Omental fat pad (tissue), 3 donors: ENCODE measurements at regions not wholly inside any gene's neighbourhood (a gene's known extent, or its start where the extent isn't known, plus 50 kb on each side); places are given as distances from the start of the nearest gene placed in this dataset.

Experiments used
- ATAC-seq: fragments of 150-250 bp; one replicate; pipeline ENCODE4 v1.9.1; 2016; ENCODE audit warnings: mild to moderate bottlenecking, moderate library complexity; ENCODE audit not compliant: low FRiP score
- DNase-seq: peaks from one replicate; pipeline ENCODE4 v3.0.0-alpha.2; 2019; ENCODE audit warnings: low spot score
- CTCF ChIP-seq, 3 donors: fragments of 450-650 bp; IDR thresholded peaks; one replicate each; pipeline ENCODE4 v1.5.1; 2016 to 2017; ENCODE audit warnings: antibody characterized with exemption in 3 of 3, mild to moderate bottlenecking in 3 of 3, moderate library complexity in 2 of 3

- ATAC-seq = no peak
- TF ChIP-seq CTCF (IDR thresholded peaks at IDR 0.05) = no peak
- no peak for DNase-seq
Measured at GRCh38 chr1:69315823-69316222, 251.9 kb upstream of the LRRC7 start.

GRCh38 chr1:69319287-69319686 is 248.4 kb upstream of the LRRC7 start:
- no peak for DNase-seq
- TF ChIP-seq CTCF (IDR thresholded peaks at IDR 0.05) = no peak

GRCh38 chr1:69320757-69321211 is 246.9 kb upstream of the LRRC7 start:
- no peak for TF ChIP-seq CTCF (IDR thresholded peaks at IDR 0.05)
- no peak for DNase-seq
- no peak for ATAC-seq

More at GRCh38 chr1:69319287-69319686, 248.4 kb upstream of the LRRC7 start:
- no peak for ATAC-seq

DNA sequence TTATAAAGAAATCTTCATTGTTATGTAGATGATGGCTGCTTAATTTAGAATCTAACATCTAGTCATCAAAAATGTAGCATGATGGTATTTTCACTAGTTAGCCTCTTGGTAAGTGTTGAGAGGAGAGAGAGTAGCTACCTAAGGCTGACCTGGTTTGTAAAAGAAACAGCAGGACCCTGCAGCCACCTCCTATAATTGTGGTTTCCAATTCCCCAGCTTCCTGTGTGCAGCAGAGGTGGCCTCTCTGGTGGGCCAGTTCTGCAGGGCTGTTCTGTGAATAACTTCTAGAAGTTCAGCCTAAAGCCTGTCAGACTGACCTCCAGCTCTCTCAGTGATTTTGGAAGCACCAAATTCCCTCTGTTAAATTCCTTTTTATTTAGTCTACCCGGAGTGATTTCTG is 246.4 kb upstream of the LRRC7 start:
- TF ChIP-seq CTCF (IDR thresholded peaks at IDR 0.05) = no peak
- ATAC-seq (no peak), DNase-seq (no peak)

DNA sequence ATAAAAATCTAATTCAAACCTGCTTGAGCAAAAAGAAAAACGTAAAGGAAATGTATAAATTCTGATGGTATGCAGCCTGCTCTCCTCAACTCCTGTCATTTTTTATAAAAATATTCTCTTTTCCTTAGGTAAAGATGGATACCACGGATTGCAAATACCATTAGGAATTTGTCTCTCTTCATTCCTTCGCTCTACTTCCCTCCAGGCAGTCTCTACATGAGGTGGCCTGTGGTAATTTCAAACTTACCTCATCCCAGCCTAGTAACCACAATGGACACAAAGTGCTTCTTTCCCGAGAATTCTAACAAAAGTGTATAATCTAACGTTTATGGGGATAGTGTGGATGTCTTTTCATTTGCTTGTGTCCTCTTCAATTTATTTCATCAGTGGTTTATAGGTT is 239.5 kb upstream of the LRRC7 start:
- ATAC-seq = no peak
- no peak for TF ChIP-seq CTCF (IDR thresholded peaks at IDR 0.05)
- no peak for DNase-seq

DNA sequence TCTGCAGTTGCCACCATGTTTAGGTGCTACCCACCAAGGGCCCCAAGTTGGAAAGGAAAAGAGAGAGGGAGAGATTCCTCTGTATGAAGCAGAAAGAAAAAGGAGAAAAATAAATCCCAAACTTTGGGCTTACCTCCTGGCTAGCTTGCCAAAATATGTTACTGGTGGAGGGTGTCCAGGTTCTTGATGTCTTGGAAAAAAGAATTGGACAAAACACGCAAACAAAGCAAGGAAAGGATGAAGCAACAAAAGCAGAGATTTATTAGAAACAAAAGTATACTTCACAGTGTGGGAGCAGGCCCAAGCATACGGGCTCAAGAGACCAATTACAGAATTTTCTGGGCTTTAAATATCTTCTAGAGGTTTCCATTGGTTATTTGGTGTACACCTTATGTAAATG is 204.5 kb upstream of the LRRC7 start:
- no peak for TF ChIP-seq CTCF (IDR thresholded peaks at IDR 0.05)
- no peak for ATAC-seq

GRCh38 chr1:69373520-69373919 is 194.2 kb upstream of the LRRC7 start:
- DNase-seq (no peak), ATAC-seq (no peak)
- no peak for TF ChIP-seq CTCF (IDR thresholded peaks at IDR 0.05)

More for the DNA sequence above, 204.5 kb upstream of the LRRC7 start:
- no peak for DNase-seq
